Keratinocyte (primary cell): ENCODE measurements at regions not wholly inside any gene's neighbourhood (a gene's known extent, or its start where the extent isn't known, plus 50 kb on each side); places are given as distances from the start of the nearest gene placed in this dataset.
"Not testable (repeated sequence)": the region's sequence is repeated elsewhere in the genome, so short reads cannot be mapped to it uniquely, and the experiment has no call there.

Experiments
- DNase-seq: peaks from one replicate; pipeline ENCODE4 v3.0.0-alpha.2; 2011; ENCODE audit warnings: low read depth, missing footprints, low spot score
- FAIRE-seq: peaks from 2 replicates; lab custom pipeline; 2011; peaks lifted over from hg19 to GRCh38; lab: Jason Lieb, UNC
- H2AFZ ChIP-seq: 2 replicates; pipeline ENCODE4 v1.6.0; 2012; ENCODE audit warnings: low read length, control low read depth, inconsistent platforms; ENCODE audit not compliant: control insufficient read depth
- H3K27ac ChIP-seq: 2 replicates; pipeline ENCODE4 v1.5.1; 2011; ENCODE audit warnings: low read length; ENCODE audit not compliant: control insufficient read depth, insufficient read depth
- H3K27me3 ChIP-seq: 3 replicates; pipeline ENCODE4 v1.6.0; 2011; ENCODE audit warnings: low read length; ENCODE audit not compliant: control insufficient read depth, insufficient read depth; ENCODE audit errors: extremely low read depth
- H3K36me3 ChIP-seq, 2 experiments: 2 replicates in 1 of 2; 3 replicates in 1 of 2; pipeline ENCODE4 v1.5.1; 2011; ENCODE audit warnings: low read length in 2 of 2, mild to moderate bottlenecking in 1 of 2; ENCODE audit not compliant: control insufficient read depth in 2 of 2, insufficient read depth in 2 of 2; ENCODE audit errors: extremely low read depth in 1 of 2
- H3K4me1 ChIP-seq: 3 replicates; pipeline ENCODE4 v1.5.1; 2011; ENCODE audit warnings: low read length; ENCODE audit not compliant: control insufficient read depth, insufficient read depth; ENCODE audit errors: extremely low read depth
- H3K4me2 ChIP-seq: 3 replicates; pipeline ENCODE4 v1.6.0; 2011; ENCODE audit warnings: low read depth, low read length; ENCODE audit not compliant: control insufficient read depth, insufficient read depth; ENCODE audit errors: extremely low read depth
- H3K4me3 ChIP-seq, 3 experiments: fragments of 200-600 bp in 1 of 3; sonication (generic) in 1 of 3; 2 replicates in 2 of 3; 3 replicates in 1 of 3; pipeline ENCODE4 v1.5.1; 2011 to 2016; ENCODE audit warnings: low read length in 3 of 3, mild to moderate bottlenecking in 3 of 3, control low read depth in 2 of 3, inconsistent platforms in 1 of 3, low read depth in 1 of 3, mixed read lengths in 1 of 3, mixed run types in 1 of 3, moderate library complexity in 1 of 3; ENCODE audit not compliant: control insufficient read depth in 2 of 3, insufficient read depth in 2 of 3; ENCODE audit errors: extremely low read depth in 1 of 3
- H3K79me2 ChIP-seq: 2 replicates; pipeline ENCODE4 v1.6.0; 2012; ENCODE audit warnings: low read length; ENCODE audit not compliant: control insufficient read depth, insufficient read depth
- H3K9ac ChIP-seq: 3 replicates; pipeline ENCODE4 v1.6.0; 2011; ENCODE audit warnings: low read length; ENCODE audit not compliant: control insufficient read depth, insufficient read depth; ENCODE audit errors: extremely low read depth
- H3K9me1 ChIP-seq: 3 replicates; pipeline ENCODE4 v1.6.0; 2011; ENCODE audit warnings: low read length; ENCODE audit not compliant: control insufficient read depth, insufficient read depth; ENCODE audit errors: extremely low read depth
- H3K9me3 ChIP-seq: 2 replicates; pipeline ENCODE4 v1.5.1; 2012; ENCODE audit warnings: low read depth, low read length; ENCODE audit not compliant: control insufficient read depth
- H4K20me1 ChIP-seq: 3 replicates; pipeline ENCODE4 v1.6.0; 2011; ENCODE audit warnings: low read length; ENCODE audit not compliant: control insufficient read depth, insufficient read depth; ENCODE audit errors: extremely low read depth
- dilution Hi-C: fragments of 300-500 bp; cut with MboI; formaldehyde crosslinking; loops from one replicate; pipeline ENCODE4 v1.7.0; 2020; ENCODE audit warnings: low sequenced_read_pairs; ENCODE audit not compliant: extremely low pct_ligation_motif_present

DNA sequence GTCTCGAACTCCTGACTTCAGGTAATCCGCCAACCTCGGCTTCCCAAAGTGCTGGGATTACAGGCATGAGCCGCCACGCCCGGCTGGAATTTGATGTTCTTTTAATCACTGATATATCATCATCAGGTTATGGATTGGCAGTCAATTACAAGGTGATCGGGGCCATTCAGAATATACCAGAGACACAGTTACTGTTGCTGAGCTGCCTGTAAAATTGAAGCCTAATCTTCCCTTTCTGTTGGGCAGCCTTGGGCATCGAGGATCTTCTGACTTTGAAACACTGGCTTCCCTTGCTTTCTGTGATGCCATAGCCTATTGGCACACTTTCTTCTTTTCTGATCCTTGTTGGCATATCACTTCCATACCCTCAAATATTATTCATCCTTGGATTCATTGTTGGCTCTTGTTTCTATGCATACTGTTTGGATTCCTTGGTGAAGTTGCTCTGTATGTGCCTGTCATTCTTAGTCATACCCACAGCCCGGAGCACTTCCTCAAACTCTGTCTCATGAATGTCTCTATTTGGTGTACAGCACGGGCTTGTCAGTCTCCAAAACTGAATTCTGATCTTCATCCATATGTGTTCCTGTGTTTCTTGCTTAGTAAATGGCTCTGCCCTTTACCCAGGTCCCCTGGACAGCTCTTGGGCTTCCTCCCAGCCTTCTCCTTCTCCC lies 85.6 kb upstream of the CRYM start:
- H3K4me3 ChIP-seq, H4K20me1 ChIP-seq, H3K9me3 ChIP-seq, dilution Hi-C loops, H3K36me3 ChIP-seq, H3K79me2 ChIP-seq, FAIRE-seq, H3K27me3 ChIP-seq, H2AFZ ChIP-seq, H3K9me1 ChIP-seq, H3K4me1 ChIP-seq: not testable (repeated sequence)
- H3K4me2 ChIP-seq = peak overlapping the region; percentile 46
- H3K27ac ChIP-seq = peak overlapping the region; percentile 80
- peak overlapping the region; percentile 59 for H3K9ac ChIP-seq
- peak; percentile 65 for DNase-seq

DNA sequence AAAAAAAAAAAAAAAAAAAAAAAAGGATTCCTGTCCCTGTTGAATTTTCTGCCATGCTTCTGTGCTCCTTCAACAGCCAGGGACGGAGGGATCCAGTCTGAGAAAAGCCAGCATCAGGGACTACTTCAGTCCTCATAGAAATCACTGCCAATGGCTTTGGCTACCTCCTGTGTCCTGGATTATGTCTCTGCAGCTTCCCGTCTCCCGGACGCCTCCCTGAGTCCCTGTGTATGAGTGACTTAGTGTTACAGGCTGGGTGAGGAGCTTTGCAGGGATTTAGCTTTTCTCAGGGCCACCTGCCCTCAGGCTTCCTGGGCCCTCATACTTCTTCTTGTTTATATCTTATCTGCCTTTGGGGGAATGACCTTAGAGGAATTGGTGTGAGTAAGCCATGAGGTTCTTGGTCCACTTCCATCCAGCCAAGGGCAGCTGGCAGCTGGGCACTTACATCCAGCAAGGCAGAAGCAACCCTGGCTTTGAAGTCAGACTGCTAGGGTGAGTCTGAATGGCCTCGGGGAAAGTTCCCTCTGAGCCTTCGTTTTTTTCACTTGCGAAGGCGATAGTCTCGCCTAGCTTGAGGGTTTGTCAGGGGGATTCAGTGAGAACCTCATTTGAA lies 83.6 kb upstream of the CRYM start:
- H3K36me3 ChIP-seq, dilution Hi-C loops, DNase-seq: not testable (repeated sequence)

DNA sequence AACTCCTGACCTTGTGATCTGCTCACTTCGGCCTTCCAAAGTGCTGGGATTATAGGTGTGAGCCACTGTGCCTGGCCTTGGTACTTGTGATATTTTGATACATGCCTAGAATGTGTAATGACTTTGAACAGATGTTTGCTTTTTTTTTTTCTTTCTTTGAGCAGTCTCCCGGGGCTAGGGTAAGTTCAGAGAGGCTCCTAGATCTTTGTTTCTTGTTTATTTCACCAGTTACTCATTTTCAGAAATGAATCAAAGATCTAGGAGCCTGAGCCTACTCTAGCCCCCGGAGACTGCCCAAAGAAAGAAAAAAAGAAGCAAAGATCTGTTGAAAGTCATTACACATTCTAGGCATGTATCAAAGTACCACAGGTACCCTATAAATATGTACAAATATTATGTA lies 83.0 kb upstream of the CRYM start:
- H3K9me3 ChIP-seq, H4K20me1 ChIP-seq, H3K4me3 ChIP-seq, H3K36me3 ChIP-seq, FAIRE-seq, H3K9ac ChIP-seq, H3K4me1 ChIP-seq, H3K79me2 ChIP-seq, H3K9me1 ChIP-seq, H3K27ac ChIP-seq, H2AFZ ChIP-seq, H3K4me2 ChIP-seq, dilution Hi-C loops, H3K27me3 ChIP-seq, DNase-seq: not testable (repeated sequence)

More for the DNA sequence above, 83.6 kb upstream of the CRYM start:
- not testable (repeated sequence) for H2AFZ ChIP-seq, H3K79me2 ChIP-seq, H3K4me2 ChIP-seq, H3K27ac ChIP-seq, H3K27me3 ChIP-seq, H3K9me3 ChIP-seq, H3K4me1 ChIP-seq, H3K4me3 ChIP-seq, H4K20me1 ChIP-seq, FAIRE-seq, H3K9me1 ChIP-seq, H3K9ac ChIP-seq

DNA sequence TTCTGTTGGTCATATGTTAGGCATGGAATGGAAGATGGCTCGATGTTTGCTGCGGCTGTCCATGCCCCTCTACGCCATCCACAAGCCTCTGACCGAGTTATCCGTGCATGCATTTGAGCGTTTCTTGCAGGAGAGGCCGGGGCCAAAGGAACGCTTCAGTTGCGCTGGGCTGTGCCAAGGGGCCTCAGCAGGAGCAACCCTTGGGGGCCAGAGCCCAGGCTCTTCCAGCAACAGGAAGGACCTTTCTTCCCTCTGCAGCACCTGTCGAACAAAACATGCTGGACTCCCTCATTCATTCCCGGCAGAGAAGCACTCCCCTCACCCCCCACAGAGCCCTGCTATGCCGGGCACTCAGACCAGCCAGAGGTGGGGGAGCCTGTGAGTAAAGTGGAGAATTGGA lies 81.4 kb upstream of the CRYM start:
- dilution Hi-C loops, DNase-seq, H3K9me1 ChIP-seq, H4K20me1 ChIP-seq, H3K4me2 ChIP-seq, H2AFZ ChIP-seq, H3K9me3 ChIP-seq, H3K4me1 ChIP-seq, H3K36me3 ChIP-seq, H3K79me2 ChIP-seq, H3K4me3 ChIP-seq, H3K27ac ChIP-seq, FAIRE-seq, H3K27me3 ChIP-seq, H3K9ac ChIP-seq: not testable (repeated sequence)

DNA sequence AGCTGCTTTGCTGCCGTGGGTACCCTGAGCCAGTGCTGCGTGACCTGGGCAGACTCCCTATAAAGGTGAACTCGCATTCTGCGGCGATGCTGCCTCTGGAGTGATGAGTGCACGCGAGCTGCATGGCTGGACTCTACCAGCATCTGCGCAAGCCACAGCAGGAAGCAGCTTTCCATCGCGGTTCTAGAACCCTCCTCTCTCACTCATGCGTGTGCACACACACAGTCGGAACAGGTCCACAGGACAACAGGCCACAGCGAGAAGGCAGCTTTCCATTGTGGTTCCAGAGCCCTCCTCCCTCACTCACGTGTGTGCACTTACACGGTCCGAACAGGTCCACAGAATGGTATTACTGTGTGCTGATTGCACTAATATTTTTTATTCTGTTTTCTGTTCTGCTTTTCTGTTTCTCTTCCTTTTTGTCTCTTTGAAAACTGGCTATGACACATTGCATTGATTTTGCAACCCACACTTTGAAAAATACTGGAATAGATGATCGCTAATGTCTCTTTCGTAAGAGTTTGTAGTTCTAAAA lies 80.2 kb upstream of the CRYM start:
- FAIRE-seq, H3K27me3 ChIP-seq, H4K20me1 ChIP-seq, H3K4me1 ChIP-seq, dilution Hi-C loops, H3K36me3 ChIP-seq, H2AFZ ChIP-seq, H3K79me2 ChIP-seq, H3K9me3 ChIP-seq, H3K9me1 ChIP-seq, DNase-seq, H3K4me3 ChIP-seq, H3K27ac ChIP-seq, H3K9ac ChIP-seq, H3K4me2 ChIP-seq: not testable (repeated sequence)
